ENCODE measurements at regions not wholly inside any gene's neighbourhood (a gene's known extent, or its start where the extent isn't known, plus 50 kb on each side); places are given as distances from the start of the nearest gene placed in this dataset.

- peaks cover 11% of the 10 kb centered on the region for H3K4me1 ChIP-seq (ENCODE audit: control insufficient read depth, extremely low read depth, insufficient read depth, low read length)
- H4K20me1 ChIP-seq (replicated peaks; ENCODE audit: control insufficient read depth, extremely low read depth, insufficient read depth, low read length), result no peaks in the 10 kb centered on the region
- H3K27ac ChIP-seq (ENCODE audit: insufficient read depth, low read depth, low read length), result no peak overlapping the region
- TF ChIP-seq MYC (IDR thresholded peaks at IDR 0.05; ENCODE audit: low read depth, low read length) (no peak), FOS (IDR thresholded peaks at IDR 0.05; ENCODE audit: borderline replicate concordance, insufficient read depth, low read length) (no peak), POLR2AphosphoS5 (IDR thresholded peaks at IDR 0.05; ENCODE audit: insufficient read depth, low read depth, low read length) (no peak)
- no peaks in the 10 kb centered on the region for H3K27me3 ChIP-seq (ENCODE audit: control insufficient read depth in 2 of 2, insufficient read depth in 2 of 2, low read length in 2 of 2)
- dilution Hi-C loops (cut with MboI; ENCODE audit: extremely low pct_ligation_motif_present, low sequenced_read_pairs), result no loop called here
- intact Hi-C loops (cut with micrococcal nuclease), result no loop called here
- H3K4me2 ChIP-seq (ENCODE audit: insufficient read depth, low read length), result no peak overlapping the region
- no peak overlapping the region for H3K4me3 ChIP-seq (replicated peaks in 1 of 3; ENCODE audit: insufficient read depth in 1 of 3, low read depth in 1 of 3, low read length in 3 of 3)
- no peak overlapping the region for H3K9ac ChIP-seq (replicated peaks; ENCODE audit: extremely low read depth, insufficient read depth, low read length)
- BruUV-seq (replicated peaks), result no TSS peak
- DNase-seq (ENCODE audit: low read depth, low spot score) (no peak), FAIRE-seq (no peak)
- H3K9me1 ChIP-seq (replicated peaks; ENCODE audit: control insufficient read depth, extremely low read depth, insufficient read depth, low read length), result no peaks in the 10 kb centered on the region
- no peaks in the 10 kb centered on the region for H3K9me3 ChIP-seq (replicated peaks; ENCODE audit: control insufficient read depth, insufficient read depth, low read length)
- no peaks in the 10 kb centered on the region for H3K36me3 ChIP-seq (ENCODE audit: control insufficient read depth in 2 of 2, extremely low read depth in 1 of 2, insufficient read depth in 2 of 2, low read length in 2 of 2)
- H3K79me2 ChIP-seq (ENCODE audit: control insufficient read depth, insufficient read depth, low read length), result no peaks in the 10 kb centered on the region
- POLR2A ChIA-PET, result no interaction called here
- CTCF ChIA-PET, result interaction anchor here (0.7 kb wide), 1 partner anchor 75 kb away, joined by 3 read pairs; no protein-coding TSS in a partner anchor
- no peak overlapping the region for H2AFZ ChIP-seq (ENCODE audit: low read depth, low read length)
These were observed 101.1 kb upstream of the DLG1 start for GRCh38 chr3:197399486-197399885.

- DNase-seq (ENCODE audit: low read depth, low spot score) (no peak), FAIRE-seq (no peak)
- no peak overlapping the region for H3K27ac ChIP-seq (ENCODE audit: insufficient read depth, low read depth, low read length)
- no peaks in the 10 kb centered on the region for H3K79me2 ChIP-seq (ENCODE audit: control insufficient read depth, insufficient read depth, low read length)
- TF ChIP-seq POLR2AphosphoS5 (IDR thresholded peaks at IDR 0.05; ENCODE audit: insufficient read depth, low read depth, low read length), result no peak
- H3K9me3 ChIP-seq (replicated peaks; ENCODE audit: control insufficient read depth, insufficient read depth, low read length), result no peaks in the 10 kb centered on the region
- H3K4me1 ChIP-seq (ENCODE audit: control insufficient read depth, extremely low read depth, insufficient read depth, low read length), result peaks cover 21% of the 10 kb centered on the region
- no peaks in the 10 kb centered on the region for H4K20me1 ChIP-seq (replicated peaks; ENCODE audit: control insufficient read depth, extremely low read depth, insufficient read depth, low read length)
- H3K36me3 ChIP-seq (ENCODE audit: control insufficient read depth in 2 of 2, extremely low read depth in 1 of 2, insufficient read depth in 2 of 2, low read length in 2 of 2), result no peaks in the 10 kb centered on the region
- no TSS peak for BruUV-seq (replicated peaks)
- no peak overlapping the region for H3K9ac ChIP-seq (replicated peaks; ENCODE audit: extremely low read depth, insufficient read depth, low read length)
- no peaks in the 10 kb centered on the region for H3K27me3 ChIP-seq (ENCODE audit: control insufficient read depth in 2 of 2, insufficient read depth in 2 of 2, low read length in 2 of 2)
- ChIA-PET CTCF (no interaction called here), POLR2A (no interaction called here)
- H3K4me2 ChIP-seq (ENCODE audit: insufficient read depth, low read length), result no peak overlapping the region
- no peak overlapping the region for H3K4me3 ChIP-seq (replicated peaks in 1 of 3; ENCODE audit: insufficient read depth in 1 of 3, low read depth in 1 of 3, low read length in 3 of 3)
- H2AFZ ChIP-seq (ENCODE audit: low read depth, low read length), result no peak overlapping the region
- H3K9me1 ChIP-seq (replicated peaks; ENCODE audit: control insufficient read depth, extremely low read depth, insufficient read depth, low read length), result no peaks in the 10 kb centered on the region
- dilution Hi-C loops (cut with MboI; ENCODE audit: extremely low pct_ligation_motif_present, low sequenced_read_pairs), result no loop called here
- intact Hi-C loops (cut with micrococcal nuclease), result no loop called here
These were observed 100.0 kb upstream of the DLG1 start for GRCh38 chr3:197398286-197398878.

All from endothelial cell of umbilical vein (primary cell).